HG03571 (cell line): ENCODE measurements at regions not wholly inside any gene's neighbourhood (a gene's known extent, or its start where the extent isn't known, plus 50 kb on each side); places are given as distances from the start of the nearest gene placed in this dataset.
"Not testable (repeated sequence)": the region's sequence is repeated elsewhere in the genome, so short reads cannot be mapped to it uniquely, and the experiment has no call there.

Source experiments
- ATAC-seq: cut with Tn5 transposase; IDR thresholded peaks from one replicate; pipeline ENCODE4 v1.9.1; 2021; ENCODE audit not compliant: unreplicated experiment

DNA sequence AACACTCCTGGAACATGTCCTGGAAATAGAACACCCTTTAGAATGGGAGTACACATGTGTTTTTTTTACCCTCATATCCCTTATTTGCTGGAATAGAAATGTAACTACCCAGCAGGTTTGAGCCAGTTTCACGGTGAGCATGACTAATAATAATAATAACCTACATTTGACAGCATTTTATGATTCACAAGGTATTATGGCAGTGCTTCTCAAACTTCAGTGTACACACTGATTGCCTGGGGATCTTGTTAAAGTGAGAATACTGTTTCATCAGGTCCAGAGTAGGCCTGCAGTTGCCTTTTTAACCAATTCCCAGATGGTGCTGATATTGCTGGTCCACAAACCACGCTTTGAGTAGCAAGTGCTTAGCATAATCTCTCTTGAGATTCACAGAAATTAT, 63.9 kb downstream of the NFKBIZ start:
- no peak for ATAC-seq

GRCh38 chr3:101917761-101918160, 68.4 kb downstream of the NFKBIZ start:
- ATAC-seq: not testable (repeated sequence)

- ATAC-seq: not testable (repeated sequence)
Observed at GRCh38 chr3:101922151-101922725, 72.9 kb downstream of the NFKBIZ start.

DNA sequence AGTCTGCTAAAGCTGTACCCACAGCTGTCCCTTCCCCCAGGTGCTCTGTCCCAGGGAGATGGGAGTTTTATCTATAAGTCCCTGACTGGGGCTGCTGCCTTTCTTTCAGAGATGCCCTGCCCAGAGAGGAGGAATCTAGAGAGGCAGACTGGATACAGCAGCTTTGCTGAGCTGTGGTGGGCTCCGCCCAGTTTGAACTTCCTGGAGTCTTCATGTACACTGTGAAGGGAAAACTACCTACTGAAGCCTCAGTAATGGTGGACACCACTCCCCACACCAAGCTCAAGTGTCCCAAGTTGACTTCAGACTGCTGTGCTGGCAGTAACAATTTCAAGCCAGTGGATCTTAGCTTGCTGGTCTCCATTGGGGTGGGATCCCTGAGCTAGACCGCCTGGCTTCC, 75.3 kb downstream of the NFKBIZ start:
- not testable (repeated sequence) for ATAC-seq

DNA sequence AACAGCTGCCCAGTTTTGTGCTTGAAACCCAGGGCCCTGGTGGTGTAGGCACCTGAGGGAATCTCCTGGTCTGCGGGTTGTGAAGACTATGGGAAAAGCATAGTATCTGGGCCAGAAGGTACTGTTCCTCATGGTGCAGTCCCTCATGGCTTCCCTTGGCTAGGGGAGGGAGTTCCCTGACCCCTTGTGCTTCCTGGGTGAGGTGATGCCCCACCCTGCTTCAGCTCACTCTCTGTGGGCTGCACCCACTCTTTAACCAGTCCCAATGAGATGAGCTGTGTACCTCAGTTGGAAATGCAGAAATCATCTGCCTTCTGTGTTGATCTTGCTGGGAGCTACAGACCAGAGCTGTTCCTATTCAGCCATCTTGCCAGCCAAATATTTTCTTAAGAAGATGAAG, 75.8 kb downstream of the NFKBIZ start:
- not testable (repeated sequence) for ATAC-seq

GRCh38 chr3:101925564-101925963, 76.2 kb downstream of the NFKBIZ start:
- ATAC-seq: no peak

- ATAC-seq: no peak
Observed at GRCh38 chr3:101926594-101927105, 77.3 kb downstream of the NFKBIZ start.

DNA sequence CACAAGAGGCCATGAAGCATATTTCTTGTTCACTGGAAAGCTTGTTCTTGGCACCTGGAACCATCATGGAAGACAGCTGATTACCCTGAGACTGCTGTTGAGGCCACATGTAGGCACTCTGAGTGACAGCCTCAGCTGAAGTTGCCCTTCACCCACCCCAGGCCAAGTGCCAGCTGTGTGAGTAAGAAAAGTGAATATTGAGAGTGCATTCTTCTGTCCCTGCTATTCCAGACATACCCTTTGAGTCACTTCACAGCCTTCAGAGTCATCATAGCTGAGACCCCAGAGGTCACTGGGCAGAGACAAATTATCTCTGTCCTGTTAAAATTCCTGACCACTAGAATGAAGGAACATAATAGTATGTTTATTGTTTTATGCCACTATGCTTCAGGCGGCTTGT, 79.6 kb downstream of the NFKBIZ start:
- ATAC-seq: no peak

DNA sequence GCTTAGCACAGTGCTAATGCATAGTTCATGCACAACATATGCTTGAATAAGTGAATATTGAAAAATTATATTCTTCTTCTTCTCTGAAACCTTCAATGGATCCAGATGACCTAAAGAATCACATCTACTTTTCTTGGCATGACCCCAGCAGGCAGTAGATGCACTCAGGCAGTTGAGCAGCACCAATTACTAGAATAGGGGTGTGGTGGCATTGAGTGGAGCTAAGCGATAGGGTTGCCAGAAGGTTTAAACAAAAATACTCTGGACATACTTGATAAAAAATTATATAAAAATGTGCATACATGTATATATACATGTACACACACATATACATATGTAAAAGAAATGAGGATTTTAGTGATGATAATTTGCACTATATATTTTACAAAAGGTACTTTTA, 81.8 kb downstream of the NFKBIZ start:
- ATAC-seq: no peak

DNA sequence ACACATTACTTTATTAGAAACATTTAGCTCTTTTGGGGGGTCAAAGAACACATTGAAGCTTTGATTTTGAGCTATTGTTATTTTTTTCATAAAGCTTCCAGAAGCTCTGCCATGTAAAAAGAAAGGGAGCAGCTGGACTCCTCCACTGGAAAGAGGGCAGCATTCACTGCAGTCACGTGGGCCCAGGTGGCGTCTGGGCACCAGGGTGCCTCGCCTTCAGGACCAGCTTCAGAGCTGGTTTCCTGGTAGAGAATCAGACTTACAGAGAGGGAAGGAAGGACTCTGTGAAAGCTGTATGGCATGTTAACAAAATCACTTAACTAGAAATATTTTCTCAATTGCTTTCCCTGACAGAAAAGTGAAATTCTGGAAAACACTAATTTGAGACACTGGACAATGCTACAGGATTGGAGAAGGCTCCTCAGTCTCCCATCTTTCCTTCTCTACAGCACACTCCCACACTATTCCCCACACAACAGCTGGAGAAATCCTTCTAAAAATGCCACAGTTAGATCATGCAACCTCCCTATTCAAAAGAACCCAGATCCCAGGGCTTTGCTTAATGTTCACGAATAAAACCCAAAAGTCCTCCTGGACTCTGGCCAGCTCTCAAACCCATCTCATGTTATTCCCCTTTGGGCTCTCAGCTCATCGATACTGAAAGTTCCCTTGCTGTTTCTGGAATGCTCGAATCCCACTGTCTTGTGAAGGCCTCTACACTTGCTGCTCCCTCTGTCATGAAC, 83.2 kb downstream of the NFKBIZ start:
- no peak for ATAC-seq

DNA sequence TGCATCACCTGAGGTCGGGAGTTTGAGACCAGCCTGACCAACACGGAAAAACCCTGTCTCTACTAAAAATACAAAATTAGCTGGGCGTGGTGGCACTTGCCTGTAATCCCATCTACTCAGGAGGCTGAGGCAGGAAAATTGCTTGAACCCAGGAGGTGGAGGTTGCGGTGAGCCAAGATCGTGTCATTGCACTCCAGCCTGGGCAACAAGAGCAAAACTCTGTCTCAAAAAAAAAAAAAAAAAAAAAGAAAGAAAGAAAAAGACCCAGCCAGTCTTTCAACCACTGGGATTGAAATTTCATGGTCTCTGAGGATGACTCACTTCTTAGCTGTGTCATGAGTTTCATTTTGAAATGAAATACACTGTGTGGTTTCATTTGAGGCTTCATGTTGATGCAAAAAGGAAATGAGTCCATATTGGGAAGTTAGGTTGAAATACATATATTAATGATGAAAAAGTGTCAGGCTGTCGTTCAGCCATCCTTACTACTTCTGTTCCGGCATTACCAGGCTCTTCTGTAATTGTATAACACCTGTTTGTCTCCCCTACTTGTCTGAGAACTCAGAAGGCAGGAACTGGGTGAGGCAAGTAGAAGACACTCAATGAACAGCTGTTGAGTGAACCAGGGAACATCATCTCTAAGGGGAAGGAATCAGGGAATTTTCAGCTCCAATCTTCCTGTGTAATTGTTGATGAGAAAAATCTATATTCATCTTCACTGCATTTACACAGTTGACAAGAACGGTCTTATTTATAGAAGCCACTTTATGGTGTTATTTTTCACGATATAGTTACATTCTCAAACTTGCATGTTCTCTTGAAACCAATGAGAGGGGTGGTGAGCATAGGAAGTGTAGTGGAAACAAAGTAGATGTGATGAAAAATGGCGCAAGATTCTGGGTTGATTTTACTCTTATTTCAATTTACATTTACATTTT, 87.4 kb downstream of the NFKBIZ start:
- ATAC-seq: peak; percentile 90

- ATAC-seq: peak; percentile 36
Observed at GRCh38 chr3:101938262-101938847, 89.0 kb downstream of the NFKBIZ start.

DNA sequence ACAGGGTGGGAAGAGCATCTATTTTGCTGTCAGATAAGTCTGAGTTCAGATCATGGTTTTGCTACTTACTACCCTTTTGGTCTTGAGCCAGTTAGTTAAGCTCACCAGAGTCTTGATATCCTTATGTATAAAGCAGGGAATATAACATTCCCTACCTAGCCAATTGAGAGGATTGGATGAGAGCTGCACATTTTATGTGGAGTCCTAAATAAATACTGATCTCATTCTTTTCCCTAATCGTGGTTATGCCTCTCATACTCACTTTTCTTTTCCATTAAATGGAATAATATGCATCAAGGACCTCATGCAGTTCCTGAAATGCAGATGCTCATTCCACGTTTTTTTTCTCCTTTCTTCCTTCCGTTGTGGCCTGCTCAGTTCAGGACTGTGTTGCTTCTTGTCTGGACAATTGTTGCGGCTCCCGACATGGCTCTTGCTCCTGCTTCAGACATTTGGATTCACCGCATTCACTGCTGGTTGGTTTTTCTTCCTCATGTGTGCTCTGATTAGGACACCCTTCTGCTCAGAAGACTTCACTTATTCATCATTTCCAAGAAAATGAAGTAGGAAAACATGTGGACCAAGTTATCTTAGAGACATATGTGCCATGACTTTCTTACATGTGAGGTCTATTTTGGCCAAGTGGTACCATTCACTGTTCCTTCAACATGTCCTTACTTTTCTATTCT, 90.2 kb downstream of the NFKBIZ start:
- no peak for ATAC-seq

DNA sequence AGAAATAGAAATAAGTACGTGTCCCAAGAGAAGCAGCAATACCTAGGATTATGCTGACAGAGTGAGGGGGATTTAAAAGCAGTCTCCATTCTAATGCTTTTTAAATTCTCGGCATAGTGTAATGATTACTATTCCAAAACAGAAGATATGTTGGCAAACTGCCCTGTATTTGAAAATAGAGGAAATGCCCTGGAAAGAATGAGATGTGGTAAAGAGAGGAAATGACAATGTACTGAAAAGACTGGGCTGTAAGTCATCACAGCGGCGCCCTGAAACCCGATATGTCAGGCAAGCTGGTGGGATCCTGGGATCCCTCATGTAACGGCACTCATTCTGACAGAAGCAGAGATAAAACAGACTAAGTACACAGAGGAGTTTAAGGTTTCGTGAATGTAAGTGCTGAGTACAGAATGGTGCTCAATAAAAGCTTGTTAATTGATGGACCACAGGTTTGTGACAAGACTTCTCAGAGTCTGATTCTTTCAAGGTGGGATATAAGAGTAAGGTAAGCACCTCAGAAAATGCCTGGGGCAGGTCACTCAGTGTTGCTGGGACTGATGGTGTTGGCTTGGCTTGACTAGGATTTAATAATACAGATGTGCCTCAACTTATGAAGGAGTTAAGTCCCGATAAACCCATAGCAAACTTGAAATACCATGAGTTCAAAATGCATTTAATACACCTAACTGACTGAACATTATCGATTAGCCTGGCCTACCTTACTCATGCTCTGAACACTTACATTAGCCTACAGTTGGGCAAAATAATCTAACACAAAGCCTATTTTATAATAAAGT, 91.4 kb downstream of the NFKBIZ start:
- no peak for ATAC-seq

- ATAC-seq: no peak
Observed at GRCh38 chr3:101941318-101942040, 92.2 kb downstream of the NFKBIZ start.

GRCh38 chr3:101942356-101942755, 93.0 kb downstream of the NFKBIZ start:
- no peak for ATAC-seq

GRCh38 chr3:101943029-101943428, 93.7 kb downstream of the NFKBIZ start:
- ATAC-seq: peak; percentile 33

GRCh38 chr3:101944308-101944707, 95.0 kb downstream of the NFKBIZ start:
- ATAC-seq: no peak

- ATAC-seq: no peak
Observed at GRCh38 chr3:101945980-101946379, 96.7 kb downstream of the NFKBIZ start.
